ENCODE measurements at regions not wholly inside any gene's neighbourhood (a gene's known extent, or its start where the extent isn't known, plus 50 kb on each side); places are given as distances from the start of the nearest gene placed in this dataset.
"Not testable (repeated sequence)": the region's sequence is repeated elsewhere in the genome, so short reads cannot be mapped to it uniquely, and the experiment has no call there.

GRCh38 chr2:241958818-241959545, 89.5 kb downstream of the RTP5 start:
- Mint-ChIP-seq H3K27me3 (no peaks in the 10 kb centered on the region), H3K36me3 (peaks cover 39 to 62% of the 10 kb centered on the region in 2 donors), H3K9me3 (peaks cover 8 to 15% of the 10 kb centered on the region in 2 donors), H3K27ac (no peak overlapping the region), H3K4me3 (no peak overlapping the region), H3K4me1 (peaks cover 22 to 48% of the 10 kb centered on the region in 2 donors)
- DNase-seq (no peak), ATAC-seq (replicated peaks) (no peak)

- H3K27ac Mint-ChIP-seq, result no peak overlapping the region
- ATAC-seq (replicated peaks) (no peak), DNase-seq (no peak)
- H3K4me3 Mint-ChIP-seq, result no peak overlapping the region
- peaks cover 35 to 58% of the 10 kb centered on the region in 2 donors for H3K36me3 Mint-ChIP-seq
- peaks cover 8 to 15% of the 10 kb centered on the region in 2 donors for H3K9me3 Mint-ChIP-seq
- no peaks in the 10 kb centered on the region for H3K27me3 Mint-ChIP-seq
- peaks cover 22 to 51% of the 10 kb centered on the region in 2 donors for H3K4me1 Mint-ChIP-seq
Observed at GRCh38 chr2:241959751-241960269, 90.3 kb downstream of the RTP5 start.

GRCh38 chr2:241961454-241961853, 91.9 kb downstream of the RTP5 start:
- no peak for ATAC-seq (replicated peaks)
- Mint-ChIP-seq H3K27me3 (no peaks in the 10 kb centered on the region), H3K9me3 (peaks cover 6 to 12% of the 10 kb centered on the region in 2 donors), H3K4me1 (peaks cover 28 to 66% of the 10 kb centered on the region in 2 donors), H3K36me3 (peaks cover 33 to 44% of the 10 kb centered on the region in 2 donors), H3K27ac (no peak overlapping the region), H3K4me3 (no peak overlapping the region)
- no peak for DNase-seq

- H3K36me3 Mint-ChIP-seq, result peaks cover 13 to 38% of the 10 kb centered on the region in 2 donors
- peak overlapping the region; percentile 59 for H3K27ac Mint-ChIP-seq
Observed at GRCh38 chr2:241964133-241964532, 94.6 kb downstream of the RTP5 start.

GRCh38 chr2:241965931-241966412, 96.4 kb downstream of the RTP5 start:
- DNase-seq, result peak; percentile 49
- H3K4me1 Mint-ChIP-seq, result peaks cover 41 to 64% of the 10 kb centered on the region in 2 donors
- peak overlapping the region; percentile 70 to 74 for H3K4me3 Mint-ChIP-seq
- peak; percentile 93 to 94 for ATAC-seq (replicated peaks)
- H3K9me3 Mint-ChIP-seq, result peaks cover 7 to 11% of the 10 kb centered on the region in 2 donors
- H3K27ac Mint-ChIP-seq, result peak overlapping the region; percentile 47
- no peaks in the 10 kb centered on the region for H3K27me3 Mint-ChIP-seq
- H3K36me3 Mint-ChIP-seq, result peaks cover 11 to 49% of the 10 kb centered on the region in 2 donors

More at GRCh38 chr2:241964133-241964532, 94.6 kb downstream of the RTP5 start:
- no peak for ATAC-seq (replicated peaks)
- H3K4me1 Mint-ChIP-seq, result peaks cover 42 to 78% of the 10 kb centered on the region in 2 donors
- no peak overlapping the region for H3K4me3 Mint-ChIP-seq
- no peaks in the 10 kb centered on the region for H3K27me3 Mint-ChIP-seq
- peaks cover 3 to 5% of the 10 kb centered on the region in 2 donors for H3K9me3 Mint-ChIP-seq
- no peak for DNase-seq

- ATAC-seq (replicated peaks) (no peak), DNase-seq (no peak)
- Mint-ChIP-seq H3K4me1 (peaks cover 40 to 55% of the 10 kb centered on the region in 2 donors), H3K27me3 (no peaks in the 10 kb centered on the region), H3K36me3 (peaks cover 16 to 52% of the 10 kb centered on the region in 2 donors), H3K9me3 (peaks cover 7 to 11% of the 10 kb centered on the region in 2 donors), H3K27ac (peak overlapping the region; percentile 47), H3K4me3 (peak overlapping the region; percentile 70 to 74)
Observed at GRCh38 chr2:241966647-241967466, 97.3 kb downstream of the RTP5 start.

- ATAC-seq (replicated peaks), result peak in 1 of 2 donors; percentile 41
- H3K27ac Mint-ChIP-seq, result no peak overlapping the region
- peaks cover 9 to 11% of the 10 kb centered on the region in 2 donors for H3K9me3 Mint-ChIP-seq
- peaks cover 36 to 48% of the 10 kb centered on the region in 2 donors for H3K4me1 Mint-ChIP-seq
- peak; percentile 23 for DNase-seq
- H3K4me3 Mint-ChIP-seq, result no peak overlapping the region
- H3K36me3 Mint-ChIP-seq, result peaks cover 23 to 60% of the 10 kb centered on the region in 2 donors
- H3K27me3 Mint-ChIP-seq, result no peaks in the 10 kb centered on the region
Observed at GRCh38 chr2:241967467-241968144, 98.1 kb downstream of the RTP5 start.

- DNase-seq (no peak), ATAC-seq (replicated peaks) (no peak)
Observed at GRCh38 chr2:241968417-241968816, 98.9 kb downstream of the RTP5 start.

GRCh38 chr2:241969182-241969581, 99.7 kb downstream of the RTP5 start:
- H3K4me3 Mint-ChIP-seq; ATAC-seq (replicated peaks); DNase-seq; H3K27ac Mint-ChIP-seq; H3K27me3 Mint-ChIP-seq: not testable (repeated sequence)
- peaks cover 32 to 69% of the 10 kb centered on the region in 2 donors for H3K36me3 Mint-ChIP-seq
- H3K9me3 Mint-ChIP-seq, result peaks cover 9 to 15% of the 10 kb centered on the region in 2 donors
- peaks cover 31 to 33% of the 10 kb centered on the region in 2 donors for H3K4me1 Mint-ChIP-seq

More at GRCh38 chr2:241968417-241968816, 98.9 kb downstream of the RTP5 start:
- peaks cover 36 to 41% of the 10 kb centered on the region in 2 donors for H3K4me1 Mint-ChIP-seq
- H3K4me3 Mint-ChIP-seq, result no peak overlapping the region
- peaks cover 31 to 68% of the 10 kb centered on the region in 2 donors for H3K36me3 Mint-ChIP-seq
- no peaks in the 10 kb centered on the region for H3K27me3 Mint-ChIP-seq
- H3K27ac Mint-ChIP-seq, result no peak overlapping the region
- peaks cover 9 to 15% of the 10 kb centered on the region in 2 donors for H3K9me3 Mint-ChIP-seq

GRCh38 chr2:241970716-241971115, 101.2 kb downstream of the RTP5 start:
- peaks cover 9 to 15% of the 10 kb centered on the region in 2 donors for H3K9me3 Mint-ChIP-seq
- ATAC-seq (replicated peaks), result no peak
- H3K36me3 Mint-ChIP-seq, result peaks cover 44 to 83% of the 10 kb centered on the region in 2 donors
- DNase-seq, result no peak
- peaks cover 25 to 27% of the 10 kb centered on the region in 2 donors for H3K4me1 Mint-ChIP-seq
- no peaks in the 10 kb centered on the region for H3K27me3 Mint-ChIP-seq
- H3K4me3 Mint-ChIP-seq, result no peak overlapping the region
- no peak overlapping the region for H3K27ac Mint-ChIP-seq

- Mint-ChIP-seq H3K9me3 (peaks cover 7 to 10% of the 10 kb centered on the region in 2 donors), H3K4me3 (no peak overlapping the region), H3K4me1 (peaks cover 15 to 20% of the 10 kb centered on the region in 2 donors), H3K36me3 (peaks cover 55 to 96% of the 10 kb centered on the region in 2 donors), H3K27me3 (no peaks in the 10 kb centered on the region), H3K27ac (no peak overlapping the region)
- no peak for ATAC-seq (replicated peaks)
- no peak for DNase-seq
Observed at GRCh38 chr2:241974096-241974495, 104.6 kb downstream of the RTP5 start.

GRCh38 chr2:241974851-241975592, 105.5 kb downstream of the RTP5 start:
- H3K36me3 Mint-ChIP-seq, result peaks cover 55 to 88% of the 10 kb centered on the region in 2 donors
- H3K27me3 Mint-ChIP-seq, result no peaks in the 10 kb centered on the region
- no peak overlapping the region for H3K27ac Mint-ChIP-seq

More at GRCh38 chr2:241974851-241975592, 105.5 kb downstream of the RTP5 start:
- Mint-ChIP-seq H3K9me3 (peaks cover 2 to 4% of the 10 kb centered on the region in 2 donors), H3K4me3 (no peak overlapping the region), H3K4me1 (peaks cover 10 to 20% of the 10 kb centered on the region in 2 donors)
- DNase-seq (no peak), ATAC-seq (replicated peaks) (no peak)
